ENCODE measurements at regions not wholly inside any gene's neighbourhood (a gene's known extent, or its start where the extent isn't known, plus 50 kb on each side); places are given as distances from the start of the nearest gene placed in this dataset.

DNA sequence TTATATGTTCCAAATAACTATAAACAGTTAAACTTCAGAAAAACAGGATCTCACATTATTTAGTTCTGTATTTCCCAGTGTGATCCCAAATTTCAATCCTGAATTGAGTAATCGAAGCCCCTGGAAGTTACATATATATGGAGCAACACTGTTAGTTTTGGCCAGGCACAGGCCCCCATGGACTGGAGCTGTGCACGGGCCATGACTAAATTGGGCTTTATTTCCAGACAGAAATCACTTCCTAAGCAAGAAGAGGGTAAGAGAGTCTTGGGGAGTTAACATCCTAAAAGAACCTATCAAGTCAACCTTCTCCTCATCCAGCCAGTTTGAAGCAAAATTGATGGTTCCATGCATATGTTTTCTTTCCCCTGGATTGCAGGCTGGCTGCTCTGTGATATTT, 393.0 kb downstream of the TMEM167A start:
- Histone ChIP-seq H3K27me3 (no peaks in the 10 kb centered on the region), H3K36me3 (peaks cover 0 to 3% of the 10 kb centered on the region in 2 donors), H3K4me1 (no peaks in the 10 kb centered on the region), H3K27ac (no peak overlapping the region), H3K9me3 (no peaks in the 10 kb centered on the region), H3K4me3 (no peak overlapping the region)
- intact Hi-C loops (cut with DNase I; ENCODE audit: low total_unique reads), result no loop called here
- no peak for DNase-seq
- TF ChIP-seq POLR2A (IDR thresholded peaks at IDR 0.05), result no peak

GRCh38 chr5:82679660-82680059, 397.5 kb downstream of the TMEM167A start:
- Histone ChIP-seq H3K9me3 (no peaks in the 10 kb centered on the region), H3K27ac (no peak overlapping the region), H3K27me3 (no peaks in the 10 kb centered on the region), H3K4me3 (no peak overlapping the region), H3K36me3 (peaks cover 0 to 2% of the 10 kb centered on the region in 2 donors), H3K4me1 (no peaks in the 10 kb centered on the region)
- intact Hi-C loops (cut with DNase I; ENCODE audit: low total_unique reads), result no loop called here
- TF ChIP-seq CTCF (IDR thresholded peaks at IDR 0.05), result no peak
- no peak for TF ChIP-seq POLR2A (IDR thresholded peaks at IDR 0.05)
- no peak for DNase-seq

DNA sequence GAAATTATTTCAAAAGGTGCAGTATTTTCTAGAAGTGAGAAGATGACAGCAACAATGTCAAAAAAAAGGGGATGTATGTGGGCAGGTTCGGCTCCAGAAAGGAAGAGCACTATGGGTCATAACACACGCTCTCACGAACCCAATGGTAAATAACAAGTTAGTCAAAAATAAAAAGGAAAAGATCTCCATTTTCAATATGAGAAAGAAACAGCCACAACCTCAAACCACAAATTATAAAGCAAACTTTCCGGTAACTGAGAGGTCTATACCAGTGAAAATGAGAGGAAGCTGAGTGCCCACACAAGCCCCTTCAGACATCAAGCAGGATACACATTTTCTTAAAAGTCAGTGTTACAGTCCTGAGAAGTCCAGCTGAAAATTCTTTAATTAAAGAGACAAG, 398.5 kb upstream of the RPS23 start:
- Histone ChIP-seq H3K36me3 (peaks cover 0 to 2% of the 10 kb centered on the region in 2 donors), H3K27ac (no peak overlapping the region)
- intact Hi-C loops (cut with DNase I; ENCODE audit: low total_unique reads), result no loop called here

DNA sequence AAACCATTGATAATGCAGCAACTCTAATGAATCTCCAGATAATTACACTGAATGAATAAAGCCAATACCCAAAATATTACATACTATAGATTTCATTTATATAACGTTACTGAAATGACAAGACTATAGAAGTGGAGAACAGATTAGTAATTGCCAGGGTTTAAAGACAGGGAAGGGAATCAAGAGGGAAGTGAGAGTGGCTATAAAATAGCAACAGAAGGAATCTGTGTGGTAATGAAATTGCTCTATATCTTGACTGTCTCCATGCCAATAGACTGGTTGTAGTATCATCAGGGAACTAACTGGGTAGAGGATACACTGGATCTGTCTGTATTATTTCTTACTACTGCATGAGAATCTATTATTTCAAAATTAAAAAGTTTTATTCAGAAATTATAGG, 396.5 kb upstream of the RPS23 start:
- Histone ChIP-seq H3K27ac (no peak overlapping the region), H3K36me3 (peaks cover 0 to 2% of the 10 kb centered on the region in 2 donors), H3K9me3 (no peaks in the 10 kb centered on the region), H3K4me3 (no peak overlapping the region), H3K4me1 (no peaks in the 10 kb centered on the region), H3K27me3 (no peaks in the 10 kb centered on the region)
- no peak for TF ChIP-seq POLR2A (IDR thresholded peaks at IDR 0.05)
- TF ChIP-seq CTCF (IDR thresholded peaks at IDR 0.05), result no peak
- intact Hi-C loops (cut with DNase I; ENCODE audit: low total_unique reads), result no loop called here
- DNase-seq, result no peak

More for the DNA sequence above, 398.5 kb upstream of the RPS23 start:
- Histone ChIP-seq H3K27me3 (no peaks in the 10 kb centered on the region), H3K9me3 (no peaks in the 10 kb centered on the region), H3K4me3 (no peak overlapping the region), H3K4me1 (no peaks in the 10 kb centered on the region)
- no peak for DNase-seq
- TF ChIP-seq CTCF (IDR thresholded peaks at IDR 0.05) (no peak), POLR2A (IDR thresholded peaks at IDR 0.05) (no peak)

DNA sequence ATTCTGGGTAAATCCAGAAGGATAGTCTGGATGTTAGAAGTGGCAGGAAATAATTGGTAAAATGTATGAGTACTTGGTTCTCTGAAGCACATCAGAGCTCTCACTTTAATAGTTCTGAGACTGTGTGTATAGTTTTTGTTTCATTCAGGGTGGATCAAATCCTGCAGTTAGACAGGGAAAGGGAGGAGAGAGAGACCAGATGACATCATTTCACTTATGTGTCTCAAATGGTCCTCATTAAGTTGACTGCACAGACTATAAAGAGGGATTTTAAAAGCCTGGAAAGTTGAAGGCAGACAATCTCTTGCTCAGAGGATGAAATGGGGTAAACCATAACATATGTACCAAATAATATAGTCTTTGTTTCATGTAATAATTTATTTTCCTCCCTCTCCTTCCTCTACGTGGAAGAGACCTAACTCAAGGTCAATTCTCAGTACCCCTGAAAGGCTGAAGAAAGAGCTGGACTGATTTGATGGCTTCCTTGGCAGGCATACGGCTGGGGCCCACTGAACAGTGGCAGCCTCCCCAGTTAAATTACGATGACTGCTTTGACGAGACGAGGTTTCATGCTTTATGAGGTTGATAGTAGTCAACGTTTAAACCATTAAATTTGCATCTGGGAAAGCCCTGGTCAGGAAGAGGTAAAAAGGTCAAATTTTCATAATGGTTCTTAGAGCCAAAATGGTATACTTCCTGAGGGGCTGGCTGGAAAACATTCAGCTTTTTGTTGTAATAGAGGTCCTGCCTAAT, 395.1 kb upstream of the RPS23 start:
- no peak for DNase-seq
- Histone ChIP-seq H3K9me3 (no peaks in the 10 kb centered on the region), H3K27ac (no peak overlapping the region), H3K4me3 (no peak overlapping the region), H3K27me3 (no peaks in the 10 kb centered on the region), H3K36me3 (no peaks in the 10 kb centered on the region), H3K4me1 (no peaks in the 10 kb centered on the region)
- no peak for TF ChIP-seq CTCF (IDR thresholded peaks at IDR 0.05)
- TF ChIP-seq POLR2A (IDR thresholded peaks at IDR 0.05), result no peak
- intact Hi-C loops (cut with DNase I; ENCODE audit: low total_unique reads), result no loop called here

Data from uterus (tissue), 3 donors.